SK-N-SH (cell line): ENCODE measurements at regions not wholly inside any gene's neighbourhood (a gene's known extent, or its start where the extent isn't known, plus 50 kb on each side); places are given as distances from the start of the nearest gene placed in this dataset.

Source experiments
- CTCF ChIA-PET: fragments of 300-600, 350-600 bp; formaldehyde crosslinking; extraction: SDS; loops from one replicate; lab custom pipeline; 2021; lab: Yijun Ruan, JAX
- POLR2A ChIA-PET: fragments of 350-600 bp; sonication (Branson Sonifier 250); formaldehyde crosslinking; extraction: SDS; loops from one replicate; lab custom pipeline; 2020; ENCODE audit warnings: antibody characterized with exemption, inconsistent platforms; lab: Yijun Ruan, JAX
- DNase-seq: peaks from one replicate; pipeline ENCODE4 v3.0.0; 2012
- H2AFZ ChIP-seq: fragments of 200-600 bp; sonication (generic); 2 replicates; pipeline ENCODE4 v1.8.1; 2016; ENCODE audit warnings: antibody characterized with exemption, mild to moderate bottlenecking, low read depth
- H3F3A ChIP-seq: fragments of 200-600 bp; sonication (generic); replicated peaks from 2 replicates; pipeline ENCODE3; 2016; ENCODE audit warnings: antibody characterized with exemption, mild to moderate bottlenecking; ENCODE audit not compliant: insufficient read depth
- H3K27ac ChIP-seq, 2 experiments: fragments of 200-500 bp in 1 of 2; fragments of 200-600 bp in 1 of 2; sonication (Bioruptor generic) in 1 of 2; sonication (generic), shearing (Covaris generic) in 1 of 2; 2 replicates each; pipeline versions ENCODE4 v1.5.1 to v1.6.1; 2014 to 2016; ENCODE audit warnings: low read depth in 2 of 2, inconsistent platforms in 1 of 2, low read length in 1 of 2, mild to moderate bottlenecking in 1 of 2, mixed read lengths in 1 of 2
- H3K27me3 ChIP-seq: fragments of 200-600 bp; sonication (generic), shearing (Covaris generic); 2 replicates; pipeline ENCODE4 v1.6.1; 2016; ENCODE audit warnings: mixed run types; ENCODE audit not compliant: insufficient read depth
- H3K36me3 ChIP-seq, 2 experiments: fragments of 200-500 bp in 1 of 2; fragments of 200-600 bp in 1 of 2; sonication (Bioruptor generic) in 1 of 2; sonication (generic) in 1 of 2; replicated peaks in 1 of 2; 2 replicates each; pipeline versions ENCODE3 to v1.5.1; 2014 to 2016; ENCODE audit warnings: low read length in 1 of 2, mild to moderate bottlenecking in 1 of 2; ENCODE audit not compliant: insufficient read depth in 2 of 2, control insufficient read depth in 1 of 2
- H3K4me1 ChIP-seq, 2 experiments: fragments of 200-500 bp in 1 of 2; fragments of 200-600 bp in 1 of 2; sonication (Bioruptor generic) in 1 of 2; sonication (generic), shearing (Covaris generic) in 1 of 2; 2 replicates each; pipeline versions ENCODE4 v1.5.1 to v1.6.1; 2014 to 2016; ENCODE audit warnings: low read depth in 1 of 2, low read length in 1 of 2, mixed run types in 1 of 2; ENCODE audit not compliant: insufficient read depth in 2 of 2, control insufficient read depth in 1 of 2
- H3K4me2 ChIP-seq: fragments of 200-600 bp; sonication (generic), shearing (Covaris generic); 2 replicates; pipeline ENCODE4 v1.6.1; 2017; ENCODE audit warnings: mixed run types
- H3K4me3 ChIP-seq, 2 experiments: fragments of 200-500 bp in 1 of 2; fragments of 200-600 bp in 1 of 2; sonication (Bioruptor generic) in 1 of 2; sonication (generic), shearing (Covaris generic) in 1 of 2; 2 replicates each; pipeline versions ENCODE4 v1.5.1 to v1.8.1; 2014 to 2016; ENCODE audit warnings: low read depth in 2 of 2, inconsistent platforms in 1 of 2, low read length in 1 of 2, mild to moderate bottlenecking in 1 of 2, mixed read lengths in 1 of 2, moderate library complexity in 1 of 2
- H3K79me2 ChIP-seq: fragments of 200-600 bp; sonication (generic); 2 replicates; pipeline ENCODE4 v1.8.1; 2017; ENCODE audit warnings: mild to moderate bottlenecking; ENCODE audit not compliant: insufficient read depth
- H3K9ac ChIP-seq: fragments of 200-600 bp; sonication (generic); 2 replicates; pipeline ENCODE4 v1.6.1; 2017; ENCODE audit warnings: mixed run types
- H3K9me2 ChIP-seq: fragments of 200-600 bp; sonication (generic); 2 replicates; pipeline ENCODE4 v1.6.1; 2017; ENCODE audit warnings: mixed run types
- H3K9me3 ChIP-seq: fragments of 200-600 bp; sonication (generic); 2 replicates; pipeline ENCODE4 v1.6.1; 2017; ENCODE audit warnings: mixed run types, mild to moderate bottlenecking, moderate library complexity
- H4K20me1 ChIP-seq: fragments of 200-600 bp; sonication (generic); 2 replicates; pipeline ENCODE4 v1.6.1; 2017; ENCODE audit warnings: mild to moderate bottlenecking, mixed run types; ENCODE audit not compliant: insufficient read depth
- CHD2 ChIP-seq: fragments of 150-350 bp; IDR thresholded peaks from 2 replicates; pipeline ENCODE4 v1.6.1; 2018; ENCODE audit warnings: low read length; ENCODE audit not compliant: partially characterized antibody
- FOSL2 ChIP-seq: IDR thresholded peaks from 2 replicates; pipeline ENCODE4 v1.4.0; 2012; ENCODE audit warnings: low read depth, mild to moderate bottlenecking, moderate library complexity, borderline replicate concordance
- FOXJ3 ChIP-seq: sonication (generic); formaldehyde crosslinking; IDR thresholded peaks from 2 replicates; pipeline ENCODE4 v1.5.1; 2020; ENCODE audit warnings: mild to moderate bottlenecking, missing genetic modification reagents
- GABPA ChIP-seq: IDR thresholded peaks from 2 replicates; pipeline ENCODE4 v1.4.0; 2012; ENCODE audit warnings: low read depth, mild to moderate bottlenecking
- GATA2 ChIP-seq: sonication (generic); formaldehyde crosslinking; IDR thresholded peaks from 2 replicates; pipeline ENCODE4 v1.5.0; 2020; ENCODE audit warnings: mild to moderate bottlenecking, missing genetic modification reagents
- MEF2A ChIP-seq: IDR thresholded peaks from 2 replicates; pipeline ENCODE4 v1.4.0; 2012; ENCODE audit warnings: low read depth, borderline replicate concordance
- MXI1 ChIP-seq: IDR thresholded peaks from 2 replicates; pipeline ENCODE4 v1.6.1; 2012; ENCODE audit warnings: mild to moderate bottlenecking, low read depth, low read length, improper control_type of control experiment
- POLR2AphosphoS5 ChIP-seq: IDR thresholded peaks from 2 replicates; pipeline ENCODE4 v1.6.1; 2012; ENCODE audit warnings: low read depth, low read length
- RAD21 ChIP-seq: IDR thresholded peaks from 2 replicates; pipeline ENCODE4 v1.6.1; 2012; ENCODE audit warnings: mild to moderate bottlenecking, low read length
- RXRA ChIP-seq: IDR thresholded peaks from 2 replicates; pipeline ENCODE4 v1.4.0; 2012; ENCODE audit warnings: low read depth, mild to moderate bottlenecking, borderline replicate concordance
- YY1 ChIP-seq: IDR thresholded peaks from 2 replicates; pipeline ENCODE4 v1.4.0; 2012; ENCODE audit warnings: low read depth, mild to moderate bottlenecking
- WGBS: methylation state at CpG from one replicate; pipeline ENCODE4 v1.1.6; 2017; ENCODE audit warnings: low lambda C conversion rate; 5-methylcytosine and 5-hydroxymethylcytosine counted together
- TF ChIP-seq, protein P1 (sequence below): IDR thresholded peaks from 2 replicates; pipeline ENCODE4 v1.4.0; 2012; ENCODE audit warnings: low read depth, borderline replicate concordance
- TF ChIP-seq, protein P2 (sequence below): IDR thresholded peaks from 2 replicates; pipeline ENCODE4 v1.4.0; 2012; ENCODE audit warnings: low read depth, borderline replicate concordance
- TF ChIP-seq, protein P3 (sequence below): IDR thresholded peaks from 2 replicates; pipeline ENCODE4 v1.4.0; 2012; ENCODE audit warnings: low read depth
- TF ChIP-seq, protein P4 (sequence below): fragments of 200-600 bp; sonication (generic); IDR thresholded peaks from 2 replicates; pipeline ENCODE4 v1.6.1; 2017; ENCODE audit warnings: antibody characterized with exemption, mild to moderate bottlenecking, moderate library complexity

DNA sequence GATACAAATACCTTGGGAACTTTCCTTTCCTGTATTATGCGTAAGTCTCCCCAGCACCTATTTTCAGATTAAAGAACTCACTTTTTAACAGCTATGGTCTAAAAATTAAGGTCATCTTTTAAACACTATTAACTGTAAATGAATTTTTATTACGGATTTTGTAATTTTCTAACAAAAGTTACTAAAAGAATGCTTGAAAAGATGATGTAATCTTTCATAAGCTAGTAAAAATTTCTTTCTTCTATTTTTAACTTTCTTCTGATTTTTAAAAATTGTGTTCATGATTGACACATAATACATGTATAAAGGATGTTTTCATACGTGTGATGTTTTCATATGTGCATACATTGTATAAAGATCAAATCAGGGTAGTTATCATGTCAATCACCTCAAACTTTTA lies 291.2 kb upstream of the MBL2 start:
- no peaks in the 10 kb centered on the region for H3K9me3 ChIP-seq
- H3K4me2 ChIP-seq, result no peak overlapping the region
- 23% methylated on average over 3 of the region's 3 CpGs for WGBS
- TF ChIP-seq GATA2 (CRISPR knock-in tag), result no peak
- no peak for TF ChIP-seq YY1
- no peak for TF ChIP-seq CHD2
- TF ChIP-seq, protein P1, sequence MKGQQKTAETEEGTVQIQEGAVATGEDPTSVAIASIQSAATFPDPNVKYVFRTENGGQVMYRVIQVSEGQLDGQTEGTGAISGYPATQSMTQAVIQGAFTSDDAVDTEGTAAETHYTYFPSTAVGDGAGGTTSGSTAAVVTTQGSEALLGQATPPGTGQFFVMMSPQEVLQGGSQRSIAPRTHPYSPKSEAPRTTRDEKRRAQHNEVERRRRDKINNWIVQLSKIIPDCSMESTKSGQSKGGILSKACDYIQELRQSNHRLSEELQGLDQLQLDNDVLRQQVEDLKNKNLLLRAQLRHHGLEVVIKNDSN, result no peak
- ChIA-PET POLR2A (no interaction called here), CTCF (interaction anchor here (1.1 kb wide), 1 partner anchor 16 kb away, joined by 3 read pairs; no protein-coding TSS in a partner anchor)
- no peaks in the 10 kb centered on the region for H3F3A ChIP-seq
- H3K4me3 ChIP-seq, result no peak overlapping the region
- no peak overlapping the region for H3K9ac ChIP-seq
- no peaks in the 10 kb centered on the region for H4K20me1 ChIP-seq
- no peaks in the 10 kb centered on the region for H3K36me3 ChIP-seq
- no peak overlapping the region for H3K27ac ChIP-seq
- H3K79me2 ChIP-seq, result no peaks in the 10 kb centered on the region
- H3K27me3 ChIP-seq, result no peaks in the 10 kb centered on the region; the same call in 1 of the 2 replicates
- no peaks in the 10 kb centered on the region for H3K4me1 ChIP-seq
- H3K9me2 ChIP-seq, result no peaks in the 10 kb centered on the region
- H2AFZ ChIP-seq, result no peak overlapping the region
- no peak for DNase-seq

DNA sequence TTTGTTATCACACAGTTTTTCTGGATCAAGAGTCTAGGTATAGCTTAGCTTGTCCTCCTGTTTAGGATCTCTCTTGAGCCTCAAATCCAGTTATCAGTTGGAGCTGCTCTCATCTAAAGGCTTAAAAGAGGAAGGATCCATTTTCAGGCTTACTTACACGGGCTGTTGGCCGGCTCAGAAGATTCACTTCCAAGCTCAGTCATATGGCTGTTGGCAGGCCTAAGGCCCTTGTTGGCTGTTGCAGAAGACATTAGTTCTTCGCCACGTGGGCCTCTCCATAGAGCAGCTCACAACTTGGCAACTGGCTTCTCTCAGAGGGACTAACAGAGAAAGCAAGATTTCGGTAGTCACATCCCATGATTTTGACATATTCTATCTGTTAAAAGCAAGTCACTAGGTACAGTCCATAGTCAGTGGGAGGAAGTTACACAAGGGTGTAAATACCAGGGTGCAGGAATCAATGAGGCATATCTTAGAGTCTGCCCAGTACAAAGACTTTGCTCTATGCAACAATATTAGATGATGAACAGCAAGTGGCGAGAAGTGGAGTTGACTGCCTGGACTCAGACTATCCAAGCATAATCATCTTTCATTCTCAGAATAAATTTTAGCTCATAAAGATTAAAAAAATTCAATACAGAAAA lies 280.1 kb upstream of the MBL2 start:
- ChIA-PET POLR2A (no interaction called here), CTCF (no interaction called here)
- Histone ChIP-seq H3K4me1 (no peaks in the 10 kb centered on the region), H3K9ac (no peak overlapping the region), H3K27ac (no peak overlapping the region), H3K79me2 (no peaks in the 10 kb centered on the region), H3F3A (no peaks in the 10 kb centered on the region), H3K36me3 (no peaks in the 10 kb centered on the region), H3K27me3 (no peaks in the 10 kb centered on the region), H3K9me3 (no peaks in the 10 kb centered on the region), H3K4me3 (no peak overlapping the region), H3K4me2 (no peak overlapping the region), H2AFZ (no peak overlapping the region), H3K9me2 (no peaks in the 10 kb centered on the region), H4K20me1 (no peaks in the 10 kb centered on the region)
- no peak for DNase-seq
- 39% methylated on average over 6 of the region's 6 CpGs for WGBS
- TF ChIP-seq RAD21, result no peak
- TF ChIP-seq MXI1, result no peak
- no peak for TF ChIP-seq GABPA
- TF ChIP-seq, protein P1, result no peak
- TF ChIP-seq FOSL2, result no peak

DNA sequence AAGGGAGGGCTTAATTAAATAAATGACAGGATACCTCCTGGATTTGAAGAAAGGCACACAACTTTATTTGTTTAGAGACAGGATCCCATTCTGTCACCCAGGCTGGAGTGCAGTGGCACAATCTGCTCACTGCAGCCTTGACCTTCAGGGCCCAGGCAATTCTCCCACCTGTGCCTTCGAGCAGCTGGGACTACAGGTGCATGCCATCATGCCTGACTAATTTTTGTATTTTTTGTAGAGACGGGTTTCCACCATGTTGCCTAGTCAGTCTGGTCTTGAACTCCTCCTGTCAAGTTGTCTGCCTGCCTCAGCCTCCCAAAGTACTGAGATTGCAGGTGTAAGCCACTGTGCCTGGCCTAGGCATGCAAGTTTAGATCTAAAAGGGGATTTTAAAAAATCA lies 272.7 kb upstream of the MBL2 start:
- no peak for DNase-seq
- Histone ChIP-seq H3K27ac (no peak overlapping the region), H3K9me3 (no peaks in the 10 kb centered on the region), H2AFZ (no peak overlapping the region), H3K4me3 (no peak overlapping the region), H3K27me3 (no peaks in the 10 kb centered on the region), H4K20me1 (no peaks in the 10 kb centered on the region), H3K36me3 (no peaks in the 10 kb centered on the region), H3K4me2 (no peak overlapping the region), H3F3A (no peaks in the 10 kb centered on the region), H3K9me2 (no peaks in the 10 kb centered on the region), H3K79me2 (no peaks in the 10 kb centered on the region), H3K9ac (no peak overlapping the region), H3K4me1 (no peaks in the 10 kb centered on the region)
- 11% methylated on average over 2 of the region's 2 CpGs for WGBS
- ChIA-PET POLR2A (no interaction called here), CTCF (no interaction called here)
- TF ChIP-seq, protein P2, sequence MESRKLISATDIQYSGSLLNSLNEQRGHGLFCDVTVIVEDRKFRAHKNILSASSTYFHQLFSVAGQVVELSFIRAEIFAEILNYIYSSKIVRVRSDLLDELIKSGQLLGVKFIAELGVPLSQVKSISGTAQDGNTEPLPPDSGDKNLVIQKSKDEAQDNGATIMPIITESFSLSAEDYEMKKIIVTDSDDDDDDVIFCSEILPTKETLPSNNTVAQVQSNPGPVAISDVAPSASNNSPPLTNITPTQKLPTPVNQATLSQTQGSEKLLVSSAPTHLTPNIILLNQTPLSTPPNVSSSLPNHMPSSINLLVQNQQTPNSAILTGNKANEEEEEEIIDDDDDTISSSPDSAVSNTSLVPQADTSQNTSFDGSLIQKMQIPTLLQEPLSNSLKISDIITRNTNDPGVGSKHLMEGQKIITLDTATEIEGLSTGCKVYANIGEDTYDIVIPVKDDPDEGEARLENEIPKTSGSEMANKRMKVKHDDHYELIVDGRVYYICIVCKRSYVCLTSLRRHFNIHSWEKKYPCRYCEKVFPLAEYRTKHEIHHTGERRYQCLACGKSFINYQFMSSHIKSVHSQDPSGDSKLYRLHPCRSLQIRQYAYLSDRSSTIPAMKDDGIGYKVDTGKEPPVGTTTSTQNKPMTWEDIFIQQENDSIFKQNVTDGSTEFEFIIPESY, result no peak
- no peak for TF ChIP-seq MEF2A
- TF ChIP-seq RAD21, result no peak
- no peak for TF ChIP-seq FOSL2
- TF ChIP-seq POLR2AphosphoS5, result no peak
- TF ChIP-seq, protein P3, sequence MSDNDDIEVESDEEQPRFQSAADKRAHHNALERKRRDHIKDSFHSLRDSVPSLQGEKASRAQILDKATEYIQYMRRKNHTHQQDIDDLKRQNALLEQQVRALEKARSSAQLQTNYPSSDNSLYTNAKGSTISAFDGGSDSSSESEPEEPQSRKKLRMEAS, result no peak
- no peak for TF ChIP-seq MXI1
- TF ChIP-seq, protein P4, sequence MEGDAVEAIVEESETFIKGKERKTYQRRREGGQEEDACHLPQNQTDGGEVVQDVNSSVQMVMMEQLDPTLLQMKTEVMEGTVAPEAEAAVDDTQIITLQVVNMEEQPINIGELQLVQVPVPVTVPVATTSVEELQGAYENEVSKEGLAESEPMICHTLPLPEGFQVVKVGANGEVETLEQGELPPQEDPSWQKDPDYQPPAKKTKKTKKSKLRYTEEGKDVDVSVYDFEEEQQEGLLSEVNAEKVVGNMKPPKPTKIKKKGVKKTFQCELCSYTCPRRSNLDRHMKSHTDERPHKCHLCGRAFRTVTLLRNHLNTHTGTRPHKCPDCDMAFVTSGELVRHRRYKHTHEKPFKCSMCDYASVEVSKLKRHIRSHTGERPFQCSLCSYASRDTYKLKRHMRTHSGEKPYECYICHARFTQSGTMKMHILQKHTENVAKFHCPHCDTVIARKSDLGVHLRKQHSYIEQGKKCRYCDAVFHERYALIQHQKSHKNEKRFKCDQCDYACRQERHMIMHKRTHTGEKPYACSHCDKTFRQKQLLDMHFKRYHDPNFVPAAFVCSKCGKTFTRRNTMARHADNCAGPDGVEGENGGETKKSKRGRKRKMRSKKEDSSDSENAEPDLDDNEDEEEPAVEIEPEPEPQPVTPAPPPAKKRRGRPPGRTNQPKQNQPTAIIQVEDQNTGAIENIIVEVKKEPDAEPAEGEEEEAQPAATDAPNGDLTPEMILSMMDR, result no peak
- TF ChIP-seq GATA2 (CRISPR knock-in tag), result no peak
- TF ChIP-seq RXRA, result no peak
- TF ChIP-seq FOXJ3 (CRISPR knock-in tag), result no peak
